Vagina (tissue), 2 donors: ENCODE measurements at regions not wholly inside any gene's neighbourhood (a gene's known extent, or its start where the extent isn't known, plus 50 kb on each side); places are given as distances from the start of the nearest gene placed in this dataset.

Experiments
- CTCF ChIP-seq, 3 experiments: fragments of 450-650 bp in 2 of 3; fragments of 200-600 bp in 1 of 3; sonication (generic) in 1 of 3; IDR thresholded peaks; one replicate each; pipeline ENCODE4 v1.5.1; 2017 to 2019; ENCODE audit warnings: antibody characterized with exemption in 3 of 3, mild to moderate bottlenecking in 2 of 3, moderate library complexity in 2 of 3
- POLR2AphosphoS5 ChIP-seq, 2 donors: sonication (generic); formaldehyde crosslinking; IDR thresholded peaks; one replicate each; pipeline ENCODE4 v1.9.0; 2017; ENCODE audit warnings: antibody characterized with exemption in 2 of 2, mild to moderate bottlenecking in 2 of 2, low read depth in 1 of 2; ENCODE audit not compliant: insufficient read depth in 1 of 2

GRCh38 chr1:79398501-79398900 is 392.0 kb upstream of the ADGRL4 start:
- TF ChIP-seq POLR2AphosphoS5 (IDR thresholded peaks at IDR 0.05; ENCODE audit: insufficient read depth in 1 of 2, low read depth in 1 of 2) (no peak), CTCF (IDR thresholded peaks at IDR 0.05) (no peak)
